ENCODE measurements at regions not wholly inside any gene's neighbourhood (a gene's known extent, or its start where the extent isn't known, plus 50 kb on each side); places are given as distances from the start of the nearest gene placed in this dataset.

DNA sequence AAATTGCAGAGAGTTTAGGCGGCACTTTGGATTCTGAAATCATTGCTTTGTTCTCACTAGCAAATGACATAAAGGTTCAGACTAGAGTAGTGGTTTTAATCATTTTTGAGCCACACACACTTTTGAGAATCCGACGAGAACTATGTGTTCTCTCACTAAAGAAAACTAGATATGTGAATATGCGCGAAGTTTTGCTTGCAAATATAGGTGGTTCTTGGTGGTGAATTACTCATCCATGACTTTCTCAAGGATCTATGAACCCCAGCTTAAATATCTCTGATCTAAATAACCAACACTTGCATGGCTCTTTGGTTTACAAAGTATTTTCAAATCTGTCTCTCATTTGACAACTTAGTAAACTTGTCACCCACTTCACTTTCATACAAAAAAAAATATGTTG lies 54.8 kb downstream of the NOG start:
- TF ChIP-seq ZNF8 (CRISPR knock-in tag; IDR thresholded peaks at IDR 0.05) (no peak), ISL1 (CRISPR knock-in tag; IDR thresholded peaks at IDR 0.05) (no peak), CSDC2 (CRISPR knock-in tag; IDR thresholded peaks at IDR 0.05) (no peak), SNAI2 (CRISPR knock-in tag; IDR thresholded peaks at IDR 0.05) (no peak), TOX (CRISPR knock-in tag; IDR thresholded peaks at IDR 0.05; ENCODE audit: borderline replicate concordance) (no peak), ZC3H10 (CRISPR knock-in tag; IDR thresholded peaks at IDR 0.05) (no peak), RARB (CRISPR knock-in tag; IDR thresholded peaks at IDR 0.05) (no peak)
- TF ChIP-seq, protein P1, sequence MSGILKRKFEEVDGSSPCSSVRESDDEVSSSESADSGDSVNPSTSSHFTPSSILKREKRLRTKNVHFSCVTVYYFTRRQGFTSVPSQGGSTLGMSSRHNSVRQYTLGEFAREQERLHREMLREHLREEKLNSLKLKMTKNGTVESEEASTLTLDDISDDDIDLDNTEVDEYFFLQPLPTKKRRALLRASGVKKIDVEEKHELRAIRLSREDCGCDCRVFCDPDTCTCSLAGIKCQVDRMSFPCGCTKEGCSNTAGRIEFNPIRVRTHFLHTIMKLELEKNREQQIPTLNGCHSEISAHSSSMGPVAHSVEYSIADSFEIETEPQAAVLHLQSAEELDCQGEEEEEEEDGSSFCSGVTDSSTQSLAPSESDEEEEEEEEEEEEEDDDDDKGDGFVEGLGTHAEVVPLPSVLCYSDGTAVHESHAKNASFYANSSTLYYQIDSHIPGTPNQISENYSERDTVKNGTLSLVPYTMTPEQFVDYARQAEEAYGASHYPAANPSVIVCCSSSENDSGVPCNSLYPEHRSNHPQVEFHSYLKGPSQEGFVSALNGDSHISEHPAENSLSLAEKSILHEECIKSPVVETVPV (CRISPR knock-in tag; IDR thresholded peaks at IDR 0.05), result no peak
- TF ChIP-seq, protein P2, sequence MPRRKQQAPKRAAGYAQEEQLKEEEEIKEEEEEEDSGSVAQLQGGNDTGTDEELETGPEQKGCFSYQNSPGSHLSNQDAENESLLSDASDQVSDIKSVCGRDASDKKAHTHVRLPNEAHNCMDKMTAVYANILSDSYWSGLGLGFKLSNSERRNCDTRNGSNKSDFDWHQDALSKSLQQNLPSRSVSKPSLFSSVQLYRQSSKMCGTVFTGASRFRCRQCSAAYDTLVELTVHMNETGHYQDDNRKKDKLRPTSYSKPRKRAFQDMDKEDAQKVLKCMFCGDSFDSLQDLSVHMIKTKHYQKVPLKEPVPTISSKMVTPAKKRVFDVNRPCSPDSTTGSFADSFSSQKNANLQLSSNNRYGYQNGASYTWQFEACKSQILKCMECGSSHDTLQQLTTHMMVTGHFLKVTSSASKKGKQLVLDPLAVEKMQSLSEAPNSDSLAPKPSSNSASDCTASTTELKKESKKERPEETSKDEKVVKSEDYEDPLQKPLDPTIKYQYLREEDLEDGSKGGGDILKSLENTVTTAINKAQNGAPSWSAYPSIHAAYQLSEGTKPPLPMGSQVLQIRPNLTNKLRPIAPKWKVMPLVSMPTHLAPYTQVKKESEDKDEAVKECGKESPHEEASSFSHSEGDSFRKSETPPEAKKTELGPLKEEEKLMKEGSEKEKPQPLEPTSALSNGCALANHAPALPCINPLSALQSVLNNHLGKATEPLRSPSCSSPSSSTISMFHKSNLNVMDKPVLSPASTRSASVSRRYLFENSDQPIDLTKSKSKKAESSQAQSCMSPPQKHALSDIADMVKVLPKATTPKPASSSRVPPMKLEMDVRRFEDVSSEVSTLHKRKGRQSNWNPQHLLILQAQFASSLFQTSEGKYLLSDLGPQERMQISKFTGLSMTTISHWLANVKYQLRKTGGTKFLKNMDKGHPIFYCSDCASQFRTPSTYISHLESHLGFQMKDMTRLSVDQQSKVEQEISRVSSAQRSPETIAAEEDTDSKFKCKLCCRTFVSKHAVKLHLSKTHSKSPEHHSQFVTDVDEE (CRISPR knock-in tag; IDR thresholded peaks at IDR 0.05), result no peak
- TF ChIP-seq, protein P3, sequence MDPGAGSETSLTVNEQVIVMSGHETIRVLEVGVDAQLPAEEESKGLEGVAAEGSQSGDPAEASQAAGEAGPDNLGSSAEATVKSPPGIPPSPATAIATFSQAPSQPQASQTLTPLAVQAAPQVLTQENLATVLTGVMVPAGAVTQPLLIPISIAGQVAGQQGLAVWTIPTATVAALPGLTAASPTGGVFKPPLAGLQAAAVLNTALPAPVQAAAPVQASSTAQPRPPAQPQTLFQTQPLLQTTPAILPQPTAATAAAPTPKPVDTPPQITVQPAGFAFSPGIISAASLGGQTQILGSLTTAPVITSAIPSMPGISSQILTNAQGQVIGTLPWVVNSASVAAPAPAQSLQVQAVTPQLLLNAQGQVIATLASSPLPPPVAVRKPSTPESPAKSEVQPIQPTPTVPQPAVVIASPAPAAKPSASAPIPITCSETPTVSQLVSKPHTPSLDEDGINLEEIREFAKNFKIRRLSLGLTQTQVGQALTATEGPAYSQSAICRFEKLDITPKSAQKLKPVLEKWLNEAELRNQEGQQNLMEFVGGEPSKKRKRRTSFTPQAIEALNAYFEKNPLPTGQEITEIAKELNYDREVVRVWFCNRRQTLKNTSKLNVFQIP (CRISPR knock-in tag; IDR thresholded peaks at IDR 0.05; ENCODE audit: borderline replicate concordance, low read depth), result no peak
- no peak for ATAC-seq

DNA sequence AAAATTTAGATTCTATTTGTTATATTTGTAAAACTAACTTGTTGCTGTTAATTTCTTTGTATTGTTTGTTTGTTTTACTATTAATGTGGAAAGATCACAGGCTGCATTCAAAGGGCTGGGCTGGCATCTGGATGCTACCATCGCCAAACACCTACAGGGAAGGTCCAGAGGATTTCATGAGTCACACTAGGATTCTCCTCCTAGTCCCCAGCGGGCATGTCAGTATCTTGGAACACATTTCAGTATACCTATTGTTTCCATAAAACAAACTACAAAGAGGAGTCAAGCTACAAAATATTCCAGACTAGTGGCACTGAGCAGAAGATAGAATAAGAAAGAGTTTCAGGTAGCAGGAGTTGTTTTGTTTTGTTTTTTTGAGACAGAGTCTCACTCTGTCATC lies 55.3 kb downstream of the NOG start:
- ATAC-seq, result no peak
- no peak for TF ChIP-seq ESRRG (CRISPR knock-in tag; IDR thresholded peaks at IDR 0.05)
- TF ChIP-seq, protein P3 (CRISPR knock-in tag; IDR thresholded peaks at IDR 0.05; ENCODE audit: borderline replicate concordance, low read depth), result no peak
- TF ChIP-seq, protein P4, sequence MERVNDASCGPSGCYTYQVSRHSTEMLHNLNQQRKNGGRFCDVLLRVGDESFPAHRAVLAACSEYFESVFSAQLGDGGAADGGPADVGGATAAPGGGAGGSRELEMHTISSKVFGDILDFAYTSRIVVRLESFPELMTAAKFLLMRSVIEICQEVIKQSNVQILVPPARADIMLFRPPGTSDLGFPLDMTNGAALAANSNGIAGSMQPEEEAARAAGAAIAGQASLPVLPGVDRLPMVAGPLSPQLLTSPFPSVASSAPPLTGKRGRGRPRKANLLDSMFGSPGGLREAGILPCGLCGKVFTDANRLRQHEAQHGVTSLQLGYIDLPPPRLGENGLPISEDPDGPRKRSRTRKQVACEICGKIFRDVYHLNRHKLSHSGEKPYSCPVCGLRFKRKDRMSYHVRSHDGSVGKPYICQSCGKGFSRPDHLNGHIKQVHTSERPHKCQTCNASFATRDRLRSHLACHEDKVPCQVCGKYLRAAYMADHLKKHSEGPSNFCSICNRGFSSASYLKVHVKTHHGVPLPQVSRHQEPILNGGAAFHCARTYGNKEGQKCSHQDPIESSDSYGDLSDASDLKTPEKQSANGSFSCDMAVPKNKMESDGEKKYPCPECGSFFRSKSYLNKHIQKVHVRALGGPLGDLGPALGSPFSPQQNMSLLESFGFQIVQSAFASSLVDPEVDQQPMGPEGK (CRISPR knock-in tag; IDR thresholded peaks at IDR 0.05; ENCODE audit: borderline replicate concordance), result no peak
- no peak for TF ChIP-seq BACH2 (CRISPR knock-in tag; IDR thresholded peaks at IDR 0.05; ENCODE audit: borderline replicate concordance)
- TF ChIP-seq TOX (CRISPR knock-in tag; IDR thresholded peaks at IDR 0.05; ENCODE audit: borderline replicate concordance), result no peak
- no peak for TF ChIP-seq OSR1 (CRISPR knock-in tag; IDR thresholded peaks at IDR 0.05)
- TF ChIP-seq ZNF70 (CRISPR knock-in tag; IDR thresholded peaks at IDR 0.05), result no peak
- TF ChIP-seq, protein P1 (CRISPR knock-in tag; IDR thresholded peaks at IDR 0.05), result no peak

DNA sequence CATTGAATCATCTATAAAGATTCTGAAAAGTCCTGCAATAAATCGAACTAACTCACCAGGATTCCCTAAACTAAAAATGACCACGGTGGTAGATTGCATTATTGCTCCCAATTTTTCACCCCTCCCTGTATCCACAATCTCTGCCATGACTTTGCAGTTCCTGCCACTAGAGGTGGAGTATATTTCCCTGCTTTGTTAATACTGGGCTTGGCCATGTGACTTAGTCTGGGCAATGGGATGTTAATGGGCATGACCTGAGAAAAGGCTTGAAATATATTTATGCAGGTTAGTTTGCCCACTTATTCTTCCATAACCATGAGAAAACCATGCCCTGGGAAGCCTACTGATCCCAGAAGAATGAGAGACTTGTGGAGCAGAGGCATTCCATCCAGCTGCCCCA lies 59.1 kb downstream of the NOG start:
- no peak for ATAC-seq
- TF ChIP-seq ZFP3 (CRISPR knock-in tag; IDR thresholded peaks at IDR 0.05), result no peak
- TF ChIP-seq, protein P5, sequence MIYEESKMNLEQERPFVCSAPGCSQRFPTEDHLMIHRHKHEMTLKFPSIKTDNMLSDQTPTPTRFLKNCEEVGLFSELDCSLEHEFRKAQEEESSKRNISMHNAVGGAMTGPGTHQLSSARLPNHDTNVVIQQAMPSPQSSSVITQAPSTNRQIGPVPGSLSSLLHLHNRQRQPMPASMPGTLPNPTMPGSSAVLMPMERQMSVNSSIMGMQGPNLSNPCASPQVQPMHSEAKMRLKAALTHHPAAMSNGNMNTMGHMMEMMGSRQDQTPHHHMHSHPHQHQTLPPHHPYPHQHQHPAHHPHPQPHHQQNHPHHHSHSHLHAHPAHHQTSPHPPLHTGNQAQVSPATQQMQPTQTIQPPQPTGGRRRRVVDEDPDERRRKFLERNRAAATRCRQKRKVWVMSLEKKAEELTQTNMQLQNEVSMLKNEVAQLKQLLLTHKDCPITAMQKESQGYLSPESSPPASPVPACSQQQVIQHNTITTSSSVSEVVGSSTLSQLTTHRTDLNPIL (CRISPR knock-in tag; IDR thresholded peaks at IDR 0.05; ENCODE audit: low read depth), result no peak
- TF ChIP-seq ZC3H10 (CRISPR knock-in tag; IDR thresholded peaks at IDR 0.05), result no peak
- TF ChIP-seq, protein P3 (CRISPR knock-in tag; IDR thresholded peaks at IDR 0.05; ENCODE audit: borderline replicate concordance, low read depth), result no peak
- TF ChIP-seq ZNF565 (CRISPR knock-in tag; conservative IDR thresholded peaks at IDR 0.05; ENCODE audit: low read depth), result no peak
- no peak for TF ChIP-seq GLIS3 (CRISPR knock-in tag; IDR thresholded peaks at IDR 0.05)
